H1 (cell line): ENCODE measurements at regions not wholly inside any gene's neighbourhood (a gene's known extent, or its start where the extent isn't known, plus 50 kb on each side); places are given as distances from the start of the nearest gene placed in this dataset.

ENCODE experiments used
- KDM4A ChIP-seq: IDR thresholded peaks from one replicate; pipeline ENCODE4 v1.7.1; 2012; ENCODE audit warnings: low read depth, mild to moderate bottlenecking, moderate library complexity, low read length, inconsistent platforms; ENCODE audit not compliant: severe bottlenecking
- TF ChIP-seq, protein P1 (sequence below): IDR thresholded peaks from 2 replicates; pipeline ENCODE4 v1.6.1; 2012; ENCODE audit warnings: inconsistent platforms

DNA sequence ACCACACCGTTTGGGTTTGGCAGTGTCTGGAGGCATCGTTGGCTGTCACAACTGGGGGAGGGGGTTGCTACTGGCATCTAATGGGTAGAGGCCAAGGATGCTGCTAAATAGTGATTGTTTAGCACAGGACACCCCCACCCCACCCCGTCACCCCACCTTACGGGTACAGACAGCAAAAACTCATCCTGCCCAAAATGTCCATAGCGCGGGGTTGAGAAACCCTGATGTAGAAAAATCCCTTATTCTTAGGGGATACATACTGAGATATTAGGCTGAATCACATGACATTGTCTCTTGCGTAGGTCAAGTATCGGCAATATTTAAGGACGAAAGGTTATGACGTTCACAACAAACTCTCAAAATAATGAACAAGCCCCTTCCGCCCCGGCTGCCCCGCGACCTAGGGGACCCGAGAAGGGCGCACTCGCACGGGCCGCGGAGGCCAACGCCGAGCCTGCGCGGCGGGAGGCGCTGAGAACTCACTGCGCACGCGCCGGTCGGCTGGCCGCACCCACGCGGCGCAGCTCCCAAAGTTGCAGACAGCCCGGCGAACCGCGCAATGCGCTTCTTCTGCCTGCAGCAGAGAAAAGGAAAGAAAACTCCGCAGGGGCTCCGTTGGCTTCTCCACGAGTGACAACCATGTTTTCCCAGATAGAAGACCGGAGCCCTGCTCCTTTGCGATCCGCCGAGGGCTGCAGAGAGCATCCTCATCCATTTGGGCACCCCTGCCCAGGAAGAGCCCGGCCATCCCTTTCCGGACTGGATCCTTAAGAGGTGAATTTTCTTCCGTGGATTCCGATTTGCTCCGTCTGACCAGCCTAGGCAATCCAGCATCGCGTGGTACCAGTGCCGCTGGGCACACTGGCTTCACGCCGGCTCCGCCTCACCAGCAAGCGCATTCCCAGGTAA is 136.8 kb upstream of the CCDC54 start (continued):
- TF ChIP-seq, protein P1, sequence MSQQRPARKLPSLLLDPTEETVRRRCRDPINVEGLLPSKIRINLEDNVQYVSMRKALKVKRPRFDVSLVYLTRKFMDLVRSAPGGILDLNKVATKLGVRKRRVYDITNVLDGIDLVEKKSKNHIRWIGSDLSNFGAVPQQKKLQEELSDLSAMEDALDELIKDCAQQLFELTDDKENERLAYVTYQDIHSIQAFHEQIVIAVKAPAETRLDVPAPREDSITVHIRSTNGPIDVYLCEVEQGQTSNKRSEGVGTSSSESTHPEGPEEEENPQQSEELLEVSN = peak; percentile 27; the same call in 1 of the 2 replicates
- TF ChIP-seq KDM4A = peak; percentile 87
- TF ChIP-seq, all 59 proteins: peak for 7
